ENCODE measurements at regions not wholly inside any gene's neighbourhood (a gene's known extent, or its start where the extent isn't known, plus 50 kb on each side); places are given as distances from the start of the nearest gene placed in this dataset.
A peak's percentile ranks its signal among the peaks of the same experiment; 100 is the strongest.

- H3K27ac ChIP-seq (ENCODE audit: low read depth) = no peak overlapping the region
- Mint-ChIP-seq H3K4me1 (peaks cover 5% of the 10 kb centered on the region; the same call in 2 of the 3 replicates), H3K9me3 (no peaks in the 10 kb centered on the region), H3K27ac (no peak overlapping the region), H3K27me3 (ENCODE audit: insufficient read depth, low read depth, poor library complexity) (peaks cover 4% of the 10 kb centered on the region), H3K36me3 (ENCODE audit: low read depth) (no peaks in the 10 kb centered on the region), H3K4me3 (no peak overlapping the region)
- TF ChIP-seq NANOG (IDR thresholded peaks at IDR 0.05; ENCODE audit: borderline replicate concordance) = no peak
- H2AFZ ChIP-seq = no peak overlapping the region
- H3K4me2 ChIP-seq = no peak overlapping the region
- no peak overlapping the region for H3K4me3 ChIP-seq
- H3K36me3 ChIP-seq (ENCODE audit: insufficient read depth) = no peaks in the 10 kb centered on the region
- H4K20me1 ChIP-seq (replicated peaks; ENCODE audit: insufficient read depth) = no peaks in the 10 kb centered on the region
- H3F3A ChIP-seq (replicated peaks; ENCODE audit: low read depth) = no peaks in the 10 kb centered on the region
- H3K79me2 ChIP-seq (replicated peaks; ENCODE audit: insufficient read depth) = no peaks in the 10 kb centered on the region
- no peaks in the 10 kb centered on the region for H3K4me1 ChIP-seq (ENCODE audit: insufficient read depth)
- DNase-seq (ENCODE audit: low spot score) (no peak), ATAC-seq (no peak)
- H3K9me2 ChIP-seq (ENCODE audit: insufficient read depth) = peaks cover 3% of the 10 kb centered on the region; the same call in 1 of the 2 replicates
- no peaks in the 10 kb centered on the region for H3K27me3 ChIP-seq (ENCODE audit: insufficient read depth)
Observed at GRCh38 chr2:30022444-30023071, 101.2 kb upstream of the ALK start.

GRCh38 chr2:30024281-30024680 is 102.9 kb upstream of the ALK start:
- Histone ChIP-seq H4K20me1 (replicated peaks; ENCODE audit: insufficient read depth) (no peaks in the 10 kb centered on the region), H3K36me3 (ENCODE audit: insufficient read depth) (no peaks in the 10 kb centered on the region), H3F3A (replicated peaks; ENCODE audit: low read depth) (no peaks in the 10 kb centered on the region), H3K27ac (ENCODE audit: low read depth) (no peak overlapping the region), H3K9me2 (ENCODE audit: insufficient read depth) (peaks cover 3% of the 10 kb centered on the region; the same call in 1 of the 2 replicates), H3K4me3 (no peak overlapping the region), H3K4me2 (no peak overlapping the region), H3K27me3 (ENCODE audit: insufficient read depth) (no peaks in the 10 kb centered on the region), H3K4me1 (ENCODE audit: insufficient read depth) (no peaks in the 10 kb centered on the region), H3K79me2 (replicated peaks; ENCODE audit: insufficient read depth) (no peaks in the 10 kb centered on the region), H2AFZ (peak overlapping the region; percentile 59; the same call in 1 of the 2 replicates)
- no peaks in the 10 kb centered on the region for H3K9me3 Mint-ChIP-seq
- H3K27ac Mint-ChIP-seq = no peak overlapping the region
- peaks cover 4% of the 10 kb centered on the region for H3K27me3 Mint-ChIP-seq (ENCODE audit: insufficient read depth, low read depth, poor library complexity)
- no peaks in the 10 kb centered on the region for H3K36me3 Mint-ChIP-seq (ENCODE audit: low read depth)
- no peak for DNase-seq (ENCODE audit: low spot score)
- no peak for ATAC-seq
- no peak overlapping the region for H3K4me3 Mint-ChIP-seq
- H3K4me1 Mint-ChIP-seq = peaks cover 5% of the 10 kb centered on the region; the same call in 2 of the 3 replicates
- TF ChIP-seq NANOG (IDR thresholded peaks at IDR 0.05; ENCODE audit: borderline replicate concordance) (no peak), CREB1 (CRISPR knock-in tag; IDR thresholded peaks at IDR 0.05; ENCODE audit: low read depth) (no peak), STAT1 (IDR thresholded peaks at IDR 0.05; ENCODE audit: unreplicated experiment) (no peak), JUNB (IDR thresholded peaks at IDR 0.05; ENCODE audit: unreplicated experiment) (no peak), POLR2AphosphoS5 (IDR thresholded peaks at IDR 0.05; ENCODE audit: low read depth) (no peak), EZH2phosphoT487 (IDR thresholded peaks at IDR 0.05; ENCODE audit: unreplicated experiment) (no peak)
- TF ChIP-seq, protein P1, sequence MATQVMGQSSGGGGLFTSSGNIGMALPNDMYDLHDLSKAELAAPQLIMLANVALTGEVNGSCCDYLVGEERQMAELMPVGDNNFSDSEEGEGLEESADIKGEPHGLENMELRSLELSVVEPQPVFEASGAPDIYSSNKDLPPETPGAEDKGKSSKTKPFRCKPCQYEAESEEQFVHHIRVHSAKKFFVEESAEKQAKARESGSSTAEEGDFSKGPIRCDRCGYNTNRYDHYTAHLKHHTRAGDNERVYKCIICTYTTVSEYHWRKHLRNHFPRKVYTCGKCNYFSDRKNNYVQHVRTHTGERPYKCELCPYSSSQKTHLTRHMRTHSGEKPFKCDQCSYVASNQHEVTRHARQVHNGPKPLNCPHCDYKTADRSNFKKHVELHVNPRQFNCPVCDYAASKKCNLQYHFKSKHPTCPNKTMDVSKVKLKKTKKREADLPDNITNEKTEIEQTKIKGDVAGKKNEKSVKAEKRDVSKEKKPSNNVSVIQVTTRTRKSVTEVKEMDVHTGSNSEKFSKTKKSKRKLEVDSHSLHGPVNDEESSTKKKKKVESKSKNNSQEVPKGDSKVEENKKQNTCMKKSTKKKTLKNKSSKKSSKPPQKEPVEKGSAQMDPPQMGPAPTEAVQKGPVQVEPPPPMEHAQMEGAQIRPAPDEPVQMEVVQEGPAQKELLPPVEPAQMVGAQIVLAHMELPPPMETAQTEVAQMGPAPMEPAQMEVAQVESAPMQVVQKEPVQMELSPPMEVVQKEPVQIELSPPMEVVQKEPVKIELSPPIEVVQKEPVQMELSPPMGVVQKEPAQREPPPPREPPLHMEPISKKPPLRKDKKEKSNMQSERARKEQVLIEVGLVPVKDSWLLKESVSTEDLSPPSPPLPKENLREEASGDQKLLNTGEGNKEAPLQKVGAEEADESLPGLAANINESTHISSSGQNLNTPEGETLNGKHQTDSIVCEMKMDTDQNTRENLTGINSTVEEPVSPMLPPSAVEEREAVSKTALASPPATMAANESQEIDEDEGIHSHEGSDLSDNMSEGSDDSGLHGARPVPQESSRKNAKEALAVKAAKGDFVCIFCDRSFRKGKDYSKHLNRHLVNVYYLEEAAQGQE (IDR thresholded peaks at IDR 0.05; ENCODE audit: unreplicated experiment) = no peak
- TF ChIP-seq, protein P2, sequence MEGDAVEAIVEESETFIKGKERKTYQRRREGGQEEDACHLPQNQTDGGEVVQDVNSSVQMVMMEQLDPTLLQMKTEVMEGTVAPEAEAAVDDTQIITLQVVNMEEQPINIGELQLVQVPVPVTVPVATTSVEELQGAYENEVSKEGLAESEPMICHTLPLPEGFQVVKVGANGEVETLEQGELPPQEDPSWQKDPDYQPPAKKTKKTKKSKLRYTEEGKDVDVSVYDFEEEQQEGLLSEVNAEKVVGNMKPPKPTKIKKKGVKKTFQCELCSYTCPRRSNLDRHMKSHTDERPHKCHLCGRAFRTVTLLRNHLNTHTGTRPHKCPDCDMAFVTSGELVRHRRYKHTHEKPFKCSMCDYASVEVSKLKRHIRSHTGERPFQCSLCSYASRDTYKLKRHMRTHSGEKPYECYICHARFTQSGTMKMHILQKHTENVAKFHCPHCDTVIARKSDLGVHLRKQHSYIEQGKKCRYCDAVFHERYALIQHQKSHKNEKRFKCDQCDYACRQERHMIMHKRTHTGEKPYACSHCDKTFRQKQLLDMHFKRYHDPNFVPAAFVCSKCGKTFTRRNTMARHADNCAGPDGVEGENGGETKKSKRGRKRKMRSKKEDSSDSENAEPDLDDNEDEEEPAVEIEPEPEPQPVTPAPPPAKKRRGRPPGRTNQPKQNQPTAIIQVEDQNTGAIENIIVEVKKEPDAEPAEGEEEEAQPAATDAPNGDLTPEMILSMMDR (conservative IDR thresholded peaks at IDR 0.05; ENCODE audit: low read depth in 2 of 2) = no peak
- TF ChIP-seq, protein P3, sequence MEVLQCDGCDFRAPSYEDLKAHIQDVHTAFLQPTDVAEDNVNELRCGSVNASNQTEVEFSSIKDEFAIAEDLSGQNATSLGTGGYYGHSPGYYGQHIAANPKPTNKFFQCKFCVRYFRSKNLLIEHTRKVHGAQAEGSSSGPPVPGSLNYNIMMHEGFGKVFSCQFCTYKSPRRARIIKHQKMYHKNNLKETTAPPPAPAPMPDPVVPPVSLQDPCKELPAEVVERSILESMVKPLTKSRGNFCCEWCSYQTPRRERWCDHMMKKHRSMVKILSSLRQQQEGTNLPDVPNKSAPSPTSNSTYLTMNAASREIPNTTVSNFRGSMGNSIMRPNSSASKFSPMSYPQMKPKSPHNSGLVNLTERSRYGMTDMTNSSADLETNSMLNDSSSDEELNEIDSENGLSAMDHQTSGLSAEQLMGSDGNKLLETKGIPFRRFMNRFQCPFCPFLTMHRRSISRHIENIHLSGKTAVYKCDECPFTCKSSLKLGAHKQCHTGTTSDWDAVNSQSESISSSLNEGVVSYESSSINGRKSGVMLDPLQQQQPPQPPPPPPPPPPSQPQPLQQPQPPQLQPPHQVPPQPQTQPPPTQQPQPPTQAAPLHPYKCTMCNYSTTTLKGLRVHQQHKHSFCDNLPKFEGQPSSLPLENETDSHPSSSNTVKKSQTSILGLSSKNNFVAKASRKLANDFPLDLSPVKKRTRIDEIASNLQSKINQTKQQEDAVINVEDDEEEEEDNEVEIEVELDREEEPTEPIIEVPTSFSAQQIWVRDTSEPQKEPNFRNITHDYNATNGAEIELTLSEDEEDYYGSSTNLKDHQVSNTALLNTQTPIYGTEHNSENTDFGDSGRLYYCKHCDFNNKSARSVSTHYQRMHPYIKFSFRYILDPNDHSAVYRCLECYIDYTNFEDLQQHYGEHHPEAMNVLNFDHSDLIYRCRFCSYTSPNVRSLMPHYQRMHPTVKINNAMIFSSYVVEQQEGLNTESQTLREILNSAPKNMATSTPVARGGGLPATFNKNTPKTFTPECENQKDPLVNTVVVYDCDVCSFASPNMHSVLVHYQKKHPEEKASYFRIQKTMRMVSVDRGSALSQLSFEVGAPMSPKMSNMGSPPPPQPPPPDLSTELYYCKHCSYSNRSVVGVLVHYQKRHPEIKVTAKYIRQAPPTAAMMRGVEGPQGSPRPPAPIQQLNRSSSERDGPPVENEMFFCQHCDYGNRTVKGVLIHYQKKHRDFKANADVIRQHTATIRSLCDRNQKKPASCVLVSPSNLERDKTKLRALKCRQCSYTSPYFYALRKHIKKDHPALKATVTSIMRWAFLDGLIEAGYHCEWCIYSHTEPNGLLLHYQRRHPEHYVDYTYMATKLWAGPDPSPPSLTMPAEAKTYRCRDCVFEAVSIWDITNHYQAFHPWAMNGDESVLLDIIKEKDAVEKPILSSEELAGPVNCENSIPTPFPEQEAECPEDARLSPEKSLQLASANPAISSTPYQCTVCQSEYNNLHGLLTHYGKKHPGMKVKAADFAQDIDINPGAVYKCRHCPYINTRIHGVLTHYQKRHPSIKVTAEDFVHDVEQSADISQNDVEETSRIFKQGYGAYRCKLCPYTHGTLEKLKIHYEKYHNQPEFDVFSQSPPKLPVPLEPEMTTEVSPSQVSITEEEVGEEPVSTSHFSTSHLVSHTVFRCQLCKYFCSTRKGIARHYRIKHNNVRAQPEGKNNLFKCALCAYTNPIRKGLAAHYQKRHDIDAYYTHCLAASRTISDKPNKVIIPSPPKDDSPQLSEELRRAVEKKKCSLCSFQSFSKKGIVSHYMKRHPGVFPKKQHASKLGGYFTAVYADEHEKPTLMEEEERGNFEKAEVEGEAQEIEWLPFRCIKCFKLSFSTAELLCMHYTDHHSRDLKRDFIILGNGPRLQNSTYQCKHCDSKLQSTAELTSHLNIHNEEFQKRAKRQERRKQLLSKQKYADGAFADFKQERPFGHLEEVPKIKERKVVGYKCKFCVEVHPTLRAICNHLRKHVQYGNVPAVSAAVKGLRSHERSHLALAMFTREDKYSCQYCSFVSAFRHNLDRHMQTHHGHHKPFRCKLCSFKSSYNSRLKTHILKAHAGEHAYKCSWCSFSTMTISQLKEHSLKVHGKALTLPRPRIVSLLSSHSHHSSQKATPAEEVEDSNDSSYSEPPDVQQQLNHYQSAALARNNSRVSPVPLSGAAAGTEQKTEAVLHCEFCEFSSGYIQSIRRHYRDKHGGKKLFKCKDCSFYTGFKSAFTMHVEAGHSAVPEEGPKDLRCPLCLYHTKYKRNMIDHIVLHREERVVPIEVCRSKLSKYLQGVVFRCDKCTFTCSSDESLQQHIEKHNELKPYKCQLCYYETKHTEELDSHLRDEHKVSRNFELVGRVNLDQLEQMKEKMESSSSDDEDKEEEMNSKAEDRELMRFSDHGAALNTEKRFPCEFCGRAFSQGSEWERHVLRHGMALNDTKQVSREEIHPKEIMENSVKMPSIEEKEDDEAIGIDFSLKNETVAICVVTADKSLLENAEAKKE (CRISPR knock-in tag; IDR thresholded peaks at IDR 0.05) = no peak

All from GM23338 (cell line).